Right lobe of liver (tissue), 4 donors: ENCODE measurements at regions not wholly inside any gene's neighbourhood (a gene's known extent, or its start where the extent isn't known, plus 50 kb on each side); places are given as distances from the start of the nearest gene placed in this dataset.
"Not testable (repeated sequence)": the region's sequence is repeated elsewhere in the genome, so short reads cannot be mapped to it uniquely, and the experiment has no call there.

Source experiments
- POLR2A ChIP-seq: fragments of 450-650 bp; IDR thresholded peaks from one replicate; pipeline ENCODE4 v1.6.1; 2017; ENCODE audit warnings: antibody characterized with exemption, mild to moderate bottlenecking
- TF ChIP-seq, protein P1 (sequence below), 4 donors: fragments of 200-600 bp in 3 of 4; fragments of 450-650 bp in 1 of 4; IDR thresholded peaks; one replicate each; pipeline versions ENCODE4 v1.5.1 to v1.8.0; 2016 to 2022; ENCODE audit warnings: antibody characterized with exemption in 4 of 4, mild to moderate bottlenecking in 2 of 4
- donor health status: DM: no; HTN: no; CAD: no.
- donor health status: DM: no; HTN: no; CAD: no.
- donor health status: DM: no; HTN: yes; CAD: no.

DNA sequence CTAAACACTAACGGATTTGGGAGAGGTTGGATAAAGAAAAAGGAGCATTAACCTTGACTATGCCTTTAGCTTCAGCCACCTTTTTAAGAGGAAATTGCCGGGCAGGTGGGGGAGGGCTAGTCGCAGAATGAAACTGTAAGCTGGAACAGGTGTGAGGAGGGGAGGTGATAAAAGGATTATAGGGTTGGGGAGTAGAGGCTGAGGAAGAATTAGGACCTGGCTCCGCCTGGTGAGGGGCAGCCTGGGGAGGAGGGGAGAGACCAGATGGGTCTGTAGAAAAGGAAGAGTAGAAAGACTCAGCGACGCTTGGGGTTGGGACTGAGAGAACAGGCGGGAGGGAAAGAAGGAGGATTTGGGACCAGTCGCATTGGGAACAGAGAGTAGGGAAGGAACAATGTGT is 376.4 kb upstream of the MEX3C start:
- TF ChIP-seq POLR2A = not testable (repeated sequence)
- TF ChIP-seq, protein P1, sequence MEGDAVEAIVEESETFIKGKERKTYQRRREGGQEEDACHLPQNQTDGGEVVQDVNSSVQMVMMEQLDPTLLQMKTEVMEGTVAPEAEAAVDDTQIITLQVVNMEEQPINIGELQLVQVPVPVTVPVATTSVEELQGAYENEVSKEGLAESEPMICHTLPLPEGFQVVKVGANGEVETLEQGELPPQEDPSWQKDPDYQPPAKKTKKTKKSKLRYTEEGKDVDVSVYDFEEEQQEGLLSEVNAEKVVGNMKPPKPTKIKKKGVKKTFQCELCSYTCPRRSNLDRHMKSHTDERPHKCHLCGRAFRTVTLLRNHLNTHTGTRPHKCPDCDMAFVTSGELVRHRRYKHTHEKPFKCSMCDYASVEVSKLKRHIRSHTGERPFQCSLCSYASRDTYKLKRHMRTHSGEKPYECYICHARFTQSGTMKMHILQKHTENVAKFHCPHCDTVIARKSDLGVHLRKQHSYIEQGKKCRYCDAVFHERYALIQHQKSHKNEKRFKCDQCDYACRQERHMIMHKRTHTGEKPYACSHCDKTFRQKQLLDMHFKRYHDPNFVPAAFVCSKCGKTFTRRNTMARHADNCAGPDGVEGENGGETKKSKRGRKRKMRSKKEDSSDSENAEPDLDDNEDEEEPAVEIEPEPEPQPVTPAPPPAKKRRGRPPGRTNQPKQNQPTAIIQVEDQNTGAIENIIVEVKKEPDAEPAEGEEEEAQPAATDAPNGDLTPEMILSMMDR (IDR thresholded peaks at IDR 0.05) = not testable (repeated sequence)
